Posterior vena cava (tissue), 2 donors: ENCODE measurements at regions not wholly inside any gene's neighbourhood (a gene's known extent, or its start where the extent isn't known, plus 50 kb on each side); places are given as distances from the start of the nearest gene placed in this dataset.
"Not testable (repeated sequence)": the region's sequence is repeated elsewhere in the genome, so short reads cannot be mapped to it uniquely, and the experiment has no call there.

Experiments used
- DNase-seq: peaks from one replicate; pipeline ENCODE4 v3.0.0-alpha.2; 2020; ENCODE audit warnings: low spot score
- intact Hi-C, 2 donors: fragments of 100-400 bp; cut with DNase I; formaldehyde crosslinking; loops; one replicate each; pipeline versions ENCODE4 v1.14.1 to v1.14.2; 2022 to 2023
- donor health status: DM: yes; HTN: yes; CAD: no.
- donor health status: DM: yes; HTN: yes; CAD: no.

DNA sequence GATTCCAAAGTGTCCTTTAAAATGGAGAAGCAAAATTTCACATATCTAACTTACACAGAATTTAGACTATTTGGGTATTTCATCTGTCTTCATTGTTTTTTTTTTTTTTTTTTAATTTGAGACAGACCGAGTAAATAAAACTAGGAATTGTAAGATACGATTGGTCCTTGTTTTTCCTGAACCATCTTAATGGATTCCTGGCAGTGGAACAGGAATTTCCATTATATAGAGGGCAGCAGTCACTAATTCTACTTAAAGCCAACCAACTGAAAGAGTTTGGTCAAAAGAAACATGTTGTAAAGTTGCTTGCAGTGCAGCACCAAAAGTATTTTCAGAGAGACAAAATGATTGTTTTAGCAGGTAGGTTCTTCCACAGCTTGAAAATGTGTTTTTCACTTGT lies 72.5 kb upstream of the HGF start:
- intact Hi-C loops = no loop called here
- no peak for DNase-seq

GRCh38 chr7:81839708-81840369 lies 70.0 kb upstream of the HGF start:
- DNase-seq = no peak

DNA sequence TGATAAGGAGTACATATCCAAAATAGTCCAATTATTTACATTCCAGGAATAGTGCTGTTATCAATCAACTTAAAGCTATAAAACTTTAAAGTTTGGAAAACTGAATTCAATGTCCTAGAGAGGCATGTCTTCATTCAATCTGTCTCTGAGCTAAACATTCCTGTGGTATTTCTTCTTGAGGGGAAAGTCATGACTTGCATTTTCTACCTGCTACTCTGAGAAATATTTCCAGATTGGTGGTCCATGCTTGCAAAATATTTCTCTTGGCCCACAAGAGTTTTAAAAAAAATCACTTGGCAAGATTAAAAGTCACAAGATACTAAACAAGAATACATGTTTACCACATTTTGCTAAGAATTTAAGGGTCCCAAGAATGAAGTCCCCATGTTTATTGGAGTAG lies 63.6 kb upstream of the HGF start:
- intact Hi-C loops = no loop called here
- DNase-seq = no peak

More at GRCh38 chr7:81839708-81840369, 70.0 kb upstream of the HGF start:
- intact Hi-C loops = no loop called here

DNA sequence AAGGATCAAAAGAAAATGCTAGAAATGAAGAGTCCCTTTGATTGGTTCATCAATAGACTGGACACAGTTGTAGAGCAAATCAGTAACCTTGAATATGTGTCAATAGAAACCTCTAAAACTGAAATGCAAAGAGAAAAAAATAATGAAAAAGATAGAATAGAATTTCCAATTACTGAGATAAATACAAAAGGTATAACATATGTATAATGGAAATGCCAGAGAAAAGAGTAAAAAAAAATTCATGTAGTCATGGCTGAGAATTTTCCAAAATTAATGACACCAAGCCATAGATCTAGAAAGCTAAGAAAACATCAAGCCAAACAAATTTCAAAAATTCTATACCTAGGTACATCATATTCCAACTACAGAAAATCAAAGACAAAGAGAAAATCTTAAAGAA lies 62.0 kb upstream of the HGF start:
- DNase-seq = no peak
- intact Hi-C loops = no loop called here

- intact Hi-C loops, DNase-seq: not testable (repeated sequence)
These were observed 59.7 kb upstream of the HGF start for GRCh38 chr7:81829511-81829910.

GRCh38 chr7:81822811-81823210 lies 53.0 kb upstream of the HGF start:
- intact Hi-C loops = no loop called here
- DNase-seq = no peak

GRCh38 chr7:81819861-81820260 lies 50.0 kb upstream of the HGF start:
- intact Hi-C loops = no loop called here
- no peak for DNase-seq
